ENCODE measurements at regions not wholly inside any gene's neighbourhood (a gene's known extent, or its start where the extent isn't known, plus 50 kb on each side); places are given as distances from the start of the nearest gene placed in this dataset.

GRCh38 chr3:15151166-15151565, 52.2 kb upstream of the RBSN start:
- no peak for FAIRE-seq

GRCh38 chr3:15152184-15152583, 53.2 kb upstream of the RBSN start:
- peak; percentile 93 for FAIRE-seq

DNA sequence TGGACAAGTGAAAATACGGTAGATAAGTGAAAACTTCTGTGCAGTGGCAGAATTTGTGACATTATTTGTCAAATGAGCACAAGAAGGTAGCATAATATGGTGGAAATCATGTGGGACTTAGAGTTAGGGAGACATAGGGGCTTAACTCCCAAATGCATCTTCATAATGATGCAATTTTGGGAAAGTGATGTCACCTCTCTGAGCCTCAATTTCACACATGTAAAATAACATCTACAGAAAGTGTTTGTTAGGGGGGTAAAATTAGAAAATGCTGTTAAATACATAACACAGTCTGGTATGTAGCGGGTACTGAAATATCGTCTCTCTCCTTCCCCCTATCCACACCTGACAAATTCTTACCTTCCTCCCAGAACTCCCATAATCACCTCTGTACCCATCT, 52.9 kb upstream of the CAPN7 start:
- FAIRE-seq: no peak

DNA sequence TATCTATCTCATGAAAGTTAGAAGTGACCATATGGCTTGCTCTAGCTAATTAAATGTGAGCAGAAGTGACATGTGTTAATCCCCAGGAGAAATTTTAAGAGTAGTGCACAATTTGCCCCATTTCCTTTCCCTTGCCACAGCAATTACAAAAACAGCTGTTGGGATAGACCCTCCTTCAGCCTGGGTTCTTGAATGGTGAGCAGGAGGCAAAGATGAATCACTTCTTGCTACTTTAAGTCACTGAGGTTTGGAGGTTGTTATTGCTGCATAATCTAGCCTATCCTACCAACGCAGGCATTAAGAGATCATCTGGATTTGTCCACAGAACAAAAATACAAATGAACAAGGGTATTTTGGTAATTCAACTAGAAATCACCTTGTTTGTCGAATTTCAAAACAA, 51.7 kb upstream of the CAPN7 start:
- FAIRE-seq: no peak

- FAIRE-seq: no peak
These were observed 50.1 kb upstream of the CAPN7 start for GRCh38 chr3:15155840-15156360.
